WTC11 (cell line): ENCODE measurements at regions not wholly inside any gene's neighbourhood (a gene's known extent, or its start where the extent isn't known, plus 50 kb on each side); places are given as distances from the start of the nearest gene placed in this dataset.

ENCODE experiments used
- ATAC-seq: fragments of 200-7000 bp; cut with Tn5 transposase; 2 replicates; pipeline ENCODE4 v1.10.0; 2021; ENCODE audit warnings: mild to moderate bottlenecking, moderate library complexity
- CTCF ChIA-PET: fragments of 300-600 bp; sonication (Branson Sonifier 250); formaldehyde crosslinking; loops from one replicate; lab custom pipeline; 2021; ENCODE audit warnings: antibody characterized with exemption; lab: Charles Lee
- POLR2A ChIA-PET: fragments of 350-600 bp; sonication (Branson Sonifier 250); formaldehyde crosslinking; loops from one replicate; lab custom pipeline; 2021; ENCODE audit warnings: antibody characterized with exemption; lab: Charles Lee
- DNase-seq: peaks from one replicate; pipeline ENCODE4 v3.0.0; 2021; ENCODE audit warnings: low spot score
- H3K27ac Mint-ChIP-seq: 2 replicates; pipeline ENCODE4 v1.8.0; 2021; ENCODE audit warnings: mixed read lengths
- H3K27me3 Mint-ChIP-seq: 2 replicates; pipeline ENCODE4 v1.8.0; 2021; ENCODE audit warnings: low read depth, mild to moderate bottlenecking, moderate library complexity, mixed read lengths
- H3K36me3 Mint-ChIP-seq: 2 replicates; pipeline ENCODE4 v1.8.0; 2021; ENCODE audit warnings: mixed read lengths
- H3K4me1 Mint-ChIP-seq: 2 replicates; pipeline ENCODE4 v1.8.0; 2022; ENCODE audit warnings: mixed read lengths
- H3K4me3 Mint-ChIP-seq: 2 replicates; pipeline ENCODE4 v1.8.0; 2021; ENCODE audit warnings: mild to moderate bottlenecking, moderate library complexity, mixed read lengths
- H3K9me3 Mint-ChIP-seq: 2 replicates; pipeline ENCODE4 v1.8.0; 2021; ENCODE audit warnings: mixed read lengths
- ARID4B ChIP-seq: sonication (generic); formaldehyde crosslinking; IDR thresholded peaks from 2 replicates; pipeline ENCODE4 v1.8.0; 2023; ENCODE audit warnings: missing genetic modification reagents, mild to moderate bottlenecking, borderline replicate concordance
- EMX1 ChIP-seq: fragments of 250-450 bp; sonication (Bioruptor Pico); IDR thresholded peaks from 2 replicates; pipeline ENCODE4 v1.8.0; 2021; ENCODE audit warnings: mild to moderate bottlenecking
- FOXP4 ChIP-seq: sonication (generic); formaldehyde crosslinking; IDR thresholded peaks from 2 replicates; pipeline ENCODE4 v1.8.0; 2022; ENCODE audit warnings: mild to moderate bottlenecking, missing genetic modification reagents
- IRF1 ChIP-seq: sonication (generic); formaldehyde crosslinking; IDR thresholded peaks from 2 replicates; pipeline ENCODE4 v1.8.0; 2023; ENCODE audit warnings: missing genetic modification reagents
- JUN ChIP-seq: sonication (generic); formaldehyde crosslinking; IDR thresholded peaks from 2 replicates; pipeline ENCODE4 v1.8.0; 2023; ENCODE audit warnings: mild to moderate bottlenecking, missing genetic modification reagents
- NFYB ChIP-seq: sonication (generic); formaldehyde crosslinking; conservative IDR thresholded peaks from 2 replicates; pipeline ENCODE4 v1.8.0; 2022; ENCODE audit warnings: low read depth, missing genetic modification reagents
- NR1H2 ChIP-seq: sonication (generic); formaldehyde crosslinking; IDR thresholded peaks from 2 replicates; pipeline ENCODE4 v1.9.0; 2021; ENCODE audit warnings: mild to moderate bottlenecking, moderate library complexity, missing genetic modification reagents
- PRRX2 ChIP-seq: fragments of 250-450 bp; sonication (Bioruptor Pico); IDR thresholded peaks from 2 replicates; pipeline ENCODE4 v1.8.0; 2021; ENCODE audit warnings: mild to moderate bottlenecking
- RELA ChIP-seq: sonication (generic); formaldehyde crosslinking; IDR thresholded peaks from 2 replicates; pipeline ENCODE4 v1.8.1; 2022; ENCODE audit warnings: missing genetic modification reagents, mild to moderate bottlenecking, borderline replicate concordance
- SMAD3 ChIP-seq: sonication (generic); formaldehyde crosslinking; IDR thresholded peaks from 2 replicates; pipeline ENCODE4 v1.8.0; 2022; ENCODE audit warnings: missing genetic modification reagents, mild to moderate bottlenecking, borderline replicate concordance
- SP1 ChIP-seq: sonication (generic); formaldehyde crosslinking; conservative IDR thresholded peaks from 2 replicates; pipeline ENCODE4 v1.8.1; 2022; ENCODE audit warnings: missing genetic modification reagents
- ZNF317 ChIP-seq: sonication (generic); formaldehyde crosslinking; IDR thresholded peaks from 2 replicates; pipeline ENCODE4 v1.8.1; 2023; ENCODE audit warnings: low read depth, mild to moderate bottlenecking, moderate library complexity, missing genetic modification reagents, borderline replicate concordance
- ZNF423 ChIP-seq: fragments of 250-450 bp; sonication (Bioruptor Pico); IDR thresholded peaks from 2 replicates; pipeline ENCODE4 v2.1.2; 2022; ENCODE audit warnings: mild to moderate bottlenecking, moderate library complexity
- ZNF671 ChIP-seq: fragments of 250-450 bp; sonication (Bioruptor Pico); IDR thresholded peaks from 2 replicates; pipeline ENCODE4 v1.8.0; 2021; ENCODE audit warnings: mild to moderate bottlenecking
- TF ChIP-seq, protein P1 (sequence below): sonication (generic); formaldehyde crosslinking; conservative IDR thresholded peaks from 2 replicates; pipeline ENCODE4 v1.8.1; 2023; ENCODE audit warnings: mild to moderate bottlenecking, low read depth, missing genetic modification reagents, moderate library complexity
- TF ChIP-seq, protein P2 (sequence below): sonication (generic); formaldehyde crosslinking; IDR thresholded peaks from 2 replicates; pipeline ENCODE4 v1.8.0; 2023; ENCODE audit warnings: mild to moderate bottlenecking, missing genetic modification reagents
- TF ChIP-seq, protein P3 (sequence below): sonication (generic); formaldehyde crosslinking; IDR thresholded peaks from 2 replicates; pipeline ENCODE4 v1.8.1; 2023; ENCODE audit warnings: mild to moderate bottlenecking, missing genetic modification reagents

GRCh38 chr2:183773775-183774174 is 649.5 kb downstream of the NUP35 start:
- no peak overlapping the region for H3K4me3 Mint-ChIP-seq
- no peaks in the 10 kb centered on the region for H3K27me3 Mint-ChIP-seq
- ATAC-seq (no peak), DNase-seq (no peak)
- TF ChIP-seq PRRX2 (no peak), RELA (CRISPR knock-in tag) (no peak)
- H3K36me3 Mint-ChIP-seq = peaks cover 5% of the 10 kb centered on the region; the same call in 1 of the 2 replicates
- H3K27ac Mint-ChIP-seq = no peak overlapping the region
- H3K9me3 Mint-ChIP-seq = peaks cover 15% of the 10 kb centered on the region
- ChIA-PET POLR2A (no interaction called here), CTCF (no interaction called here)
- peaks cover 7% of the 10 kb centered on the region for H3K4me1 Mint-ChIP-seq

- Mint-ChIP-seq H3K4me3 (no peak overlapping the region), H3K27me3 (no peaks in the 10 kb centered on the region), H3K27ac (no peak overlapping the region), H3K36me3 (no peaks in the 10 kb centered on the region), H3K4me1 (no peaks in the 10 kb centered on the region), H3K9me3 (peaks cover 23% of the 10 kb centered on the region)
- DNase-seq (no peak), ATAC-seq (no peak)
- ChIA-PET CTCF (no interaction called here), POLR2A (no interaction called here)
- no peak for TF ChIP-seq ZNF671 (CRISPR knock-in tag)
- TF ChIP-seq ARID4B (CRISPR knock-in tag) = no peak
- TF ChIP-seq EMX1 (CRISPR knock-in tag) = no peak
- no peak for TF ChIP-seq ZNF423 (CRISPR knock-in tag)
- TF ChIP-seq ZNF317 = no peak
- TF ChIP-seq IRF1 (CRISPR knock-in tag) = no peak
- TF ChIP-seq, protein P1, sequence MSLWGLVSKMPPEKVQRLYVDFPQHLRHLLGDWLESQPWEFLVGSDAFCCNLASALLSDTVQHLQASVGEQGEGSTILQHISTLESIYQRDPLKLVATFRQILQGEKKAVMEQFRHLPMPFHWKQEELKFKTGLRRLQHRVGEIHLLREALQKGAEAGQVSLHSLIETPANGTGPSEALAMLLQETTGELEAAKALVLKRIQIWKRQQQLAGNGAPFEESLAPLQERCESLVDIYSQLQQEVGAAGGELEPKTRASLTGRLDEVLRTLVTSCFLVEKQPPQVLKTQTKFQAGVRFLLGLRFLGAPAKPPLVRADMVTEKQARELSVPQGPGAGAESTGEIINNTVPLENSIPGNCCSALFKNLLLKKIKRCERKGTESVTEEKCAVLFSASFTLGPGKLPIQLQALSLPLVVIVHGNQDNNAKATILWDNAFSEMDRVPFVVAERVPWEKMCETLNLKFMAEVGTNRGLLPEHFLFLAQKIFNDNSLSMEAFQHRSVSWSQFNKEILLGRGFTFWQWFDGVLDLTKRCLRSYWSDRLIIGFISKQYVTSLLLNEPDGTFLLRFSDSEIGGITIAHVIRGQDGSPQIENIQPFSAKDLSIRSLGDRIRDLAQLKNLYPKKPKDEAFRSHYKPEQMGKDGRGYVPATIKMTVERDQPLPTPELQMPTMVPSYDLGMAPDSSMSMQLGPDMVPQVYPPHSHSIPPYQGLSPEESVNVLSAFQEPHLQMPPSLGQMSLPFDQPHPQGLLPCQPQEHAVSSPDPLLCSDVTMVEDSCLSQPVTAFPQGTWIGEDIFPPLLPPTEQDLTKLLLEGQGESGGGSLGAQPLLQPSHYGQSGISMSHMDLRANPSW (CRISPR knock-in tag) = no peak
- TF ChIP-seq SP1 (CRISPR knock-in tag) = no peak
- no peak for TF ChIP-seq NR1H2 (CRISPR knock-in tag)
- TF ChIP-seq, protein P2, sequence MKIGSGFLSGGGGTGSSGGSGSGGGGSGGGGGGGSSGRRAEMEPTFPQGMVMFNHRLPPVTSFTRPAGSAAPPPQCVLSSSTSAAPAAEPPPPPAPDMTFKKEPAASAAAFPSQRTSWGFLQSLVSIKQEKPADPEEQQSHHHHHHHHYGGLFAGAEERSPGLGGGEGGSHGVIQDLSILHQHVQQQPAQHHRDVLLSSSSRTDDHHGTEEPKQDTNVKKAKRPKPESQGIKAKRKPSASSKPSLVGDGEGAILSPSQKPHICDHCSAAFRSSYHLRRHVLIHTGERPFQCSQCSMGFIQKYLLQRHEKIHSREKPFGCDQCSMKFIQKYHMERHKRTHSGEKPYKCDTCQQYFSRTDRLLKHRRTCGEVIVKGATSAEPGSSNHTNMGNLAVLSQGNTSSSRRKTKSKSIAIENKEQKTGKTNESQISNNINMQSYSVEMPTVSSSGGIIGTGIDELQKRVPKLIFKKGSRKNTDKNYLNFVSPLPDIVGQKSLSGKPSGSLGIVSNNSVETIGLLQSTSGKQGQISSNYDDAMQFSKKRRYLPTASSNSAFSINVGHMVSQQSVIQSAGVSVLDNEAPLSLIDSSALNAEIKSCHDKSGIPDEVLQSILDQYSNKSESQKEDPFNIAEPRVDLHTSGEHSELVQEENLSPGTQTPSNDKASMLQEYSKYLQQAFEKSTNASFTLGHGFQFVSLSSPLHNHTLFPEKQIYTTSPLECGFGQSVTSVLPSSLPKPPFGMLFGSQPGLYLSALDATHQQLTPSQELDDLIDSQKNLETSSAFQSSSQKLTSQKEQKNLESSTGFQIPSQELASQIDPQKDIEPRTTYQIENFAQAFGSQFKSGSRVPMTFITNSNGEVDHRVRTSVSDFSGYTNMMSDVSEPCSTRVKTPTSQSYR (CRISPR knock-in tag) = no peak
- TF ChIP-seq JUN (CRISPR knock-in tag) = no peak
- TF ChIP-seq SMAD3 (CRISPR knock-in tag) = no peak
- TF ChIP-seq NFYB (CRISPR knock-in tag) = no peak
- TF ChIP-seq, protein P3, sequence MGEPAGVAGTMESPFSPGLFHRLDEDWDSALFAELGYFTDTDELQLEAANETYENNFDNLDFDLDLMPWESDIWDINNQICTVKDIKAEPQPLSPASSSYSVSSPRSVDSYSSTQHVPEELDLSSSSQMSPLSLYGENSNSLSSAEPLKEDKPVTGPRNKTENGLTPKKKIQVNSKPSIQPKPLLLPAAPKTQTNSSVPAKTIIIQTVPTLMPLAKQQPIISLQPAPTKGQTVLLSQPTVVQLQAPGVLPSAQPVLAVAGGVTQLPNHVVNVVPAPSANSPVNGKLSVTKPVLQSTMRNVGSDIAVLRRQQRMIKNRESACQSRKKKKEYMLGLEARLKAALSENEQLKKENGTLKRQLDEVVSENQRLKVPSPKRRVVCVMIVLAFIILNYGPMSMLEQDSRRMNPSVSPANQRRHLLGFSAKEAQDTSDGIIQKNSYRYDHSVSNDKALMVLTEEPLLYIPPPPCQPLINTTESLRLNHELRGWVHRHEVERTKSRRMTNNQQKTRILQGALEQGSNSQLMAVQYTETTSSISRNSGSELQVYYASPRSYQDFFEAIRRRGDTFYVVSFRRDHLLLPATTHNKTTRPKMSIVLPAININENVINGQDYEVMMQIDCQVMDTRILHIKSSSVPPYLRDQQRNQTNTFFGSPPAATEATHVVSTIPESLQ (CRISPR knock-in tag) = no peak
- no peak for TF ChIP-seq FOXP4 (CRISPR knock-in tag)
Measured at GRCh38 chr2:183780072-183780471, 655.8 kb downstream of the NUP35 start.
